H1 (cell line): ENCODE measurements at regions not wholly inside any gene's neighbourhood (a gene's known extent, or its start where the extent isn't known, plus 50 kb on each side); places are given as distances from the start of the nearest gene placed in this dataset.

Experiments used
- CTCF ChIA-PET: fragments of 300-600 bp; sonication (Branson Sonifier 250); formaldehyde crosslinking; loops from one replicate; lab custom pipeline; 2021; ENCODE audit not compliant: partially characterized antibody; lab: Charles Lee
- POLR2A ChIA-PET: fragments of 300-600 bp; sonication (Branson Sonifier 250); formaldehyde crosslinking; loops from one replicate; lab custom pipeline; 2021; ENCODE audit warnings: inconsistent platforms; ENCODE audit not compliant: partially characterized antibody; lab: Charles Lee
- DNase-seq, 2 experiments: peaks; one replicate each; pipeline versions ENCODE4 v3.0.0 to v3.0.0-alpha.2; 2010 to 2022; ENCODE audit warnings: low spot score in 2 of 2, low read depth in 1 of 2, mixed read lengths in 1 of 2
- FAIRE-seq: peaks from 2 replicates; lab custom pipeline; 2011; peaks lifted over from hg19 to GRCh38; lab: Jason Lieb, UNC
- H2AFZ ChIP-seq: 2 replicates; pipeline ENCODE4 v1.8.1; 2012; ENCODE audit warnings: low read length, inconsistent platforms
- H2AK5ac ChIP-seq: 2 replicates; pipeline ENCODE4 v1.6.1; 2013; ENCODE audit warnings: low read depth, low read length
- H2BK120ac ChIP-seq: replicated peaks from 2 replicates; pipeline ENCODE3; 2013; ENCODE audit warnings: low read depth, low read length, inconsistent platforms
- H2BK12ac ChIP-seq: 2 replicates; pipeline ENCODE4 v1.6.1; 2013; ENCODE audit warnings: low read depth, low read length
- H2BK15ac ChIP-seq: 2 replicates; pipeline ENCODE4 v1.6.1; 2013; ENCODE audit warnings: low read length
- H2BK20ac ChIP-seq: 2 replicates; pipeline ENCODE4 v1.6.1; 2013; ENCODE audit warnings: low read length
- H2BK5ac ChIP-seq: 2 replicates; pipeline ENCODE4 v1.6.1; 2013; ENCODE audit warnings: low read depth, low read length
- H3K14ac ChIP-seq: 2 replicates; pipeline ENCODE4 v1.6.1; 2013; ENCODE audit warnings: inconsistent platforms; ENCODE audit not compliant: insufficient read length
- H3K18ac ChIP-seq: 2 replicates; pipeline ENCODE4 v1.6.1; 2013; ENCODE audit warnings: low read length; ENCODE audit errors: extremely low read depth
- H3K23ac ChIP-seq: 2 replicates; pipeline ENCODE4 v1.6.1; 2013; ENCODE audit warnings: inconsistent platforms; ENCODE audit not compliant: insufficient read length
- H3K23me2 ChIP-seq: 2 replicates; pipeline ENCODE4 v1.6.1; 2013; ENCODE audit warnings: low read depth, low read length
- H3K27ac ChIP-seq: 2 replicates; pipeline ENCODE4 v1.6.1; 2011; ENCODE audit warnings: low read depth, low read length, inconsistent platforms
- H3K27me3 ChIP-seq, 4 experiments: replicated peaks in 1 of 4; 1 replicate in 1 of 4; 2 replicates in 3 of 4; pipeline versions ENCODE4 v1.6.1 to v1.8.1; 2011 to 2013; ENCODE audit warnings: low read length in 3 of 4, mild to moderate bottlenecking in 3 of 4, inconsistent platforms in 2 of 4, mixed read lengths in 2 of 4, moderate library complexity in 1 of 4; ENCODE audit not compliant: control insufficient read depth in 3 of 4, insufficient read depth in 3 of 4; ENCODE audit errors: extremely low read depth in 1 of 4
- H3K36me3 ChIP-seq, 4 experiments: 2 replicates each; pipeline versions ENCODE4 v1.6.1 to v1.8.1; 2011 to 2013; ENCODE audit warnings: mild to moderate bottlenecking in 4 of 4, low read length in 3 of 4, moderate library complexity in 2 of 4, control low read depth in 1 of 4, inconsistent platforms in 1 of 4; ENCODE audit not compliant: insufficient read depth in 4 of 4, control insufficient read depth in 2 of 4
- H3K4ac ChIP-seq: replicated peaks from 2 replicates; pipeline ENCODE3; 2013; ENCODE audit warnings: low read length, low read depth, mixed read lengths, inconsistent platforms; ENCODE audit not compliant: insufficient read length
- H3K4me1 ChIP-seq, 4 experiments: replicated peaks in 1 of 4; 1 replicate in 1 of 4; 2 replicates in 3 of 4; pipeline versions ENCODE4 v1.6.1 to v1.8.1; 2011 to 2013; ENCODE audit warnings: low read length in 3 of 4, inconsistent platforms in 2 of 4, mixed read lengths in 1 of 4; ENCODE audit not compliant: insufficient read depth in 4 of 4, control insufficient read depth in 3 of 4
- H3K4me2 ChIP-seq, 2 experiments: 2 replicates each; pipeline versions ENCODE4 v1.6.1 to v1.8.1; 2011 to 2013; ENCODE audit warnings: low read depth in 2 of 2, low read length in 2 of 2, control low read depth in 1 of 2, inconsistent platforms in 1 of 2, mild to moderate bottlenecking in 1 of 2; ENCODE audit not compliant: insufficient read depth in 1 of 2
- H3K4me3 ChIP-seq, 4 experiments: fragments of 200-600, 300-600 bp in 1 of 4; sonication (generic), shearing (Covaris generic), sonication (Bioruptor Twin) in 1 of 4; 2 replicates each; pipeline versions ENCODE4 v1.5.1 to v1.8.1; 2011 to 2016; ENCODE audit warnings: low read length in 4 of 4, low read depth in 3 of 4, control low read depth in 2 of 4, inconsistent platforms in 2 of 4, mild to moderate bottlenecking in 2 of 4, mixed read lengths in 1 of 4, moderate library complexity in 1 of 4; ENCODE audit not compliant: insufficient read depth in 2 of 4; ENCODE audit errors: extremely low read depth in 1 of 4
- H3K56ac ChIP-seq: replicated peaks from 2 replicates; pipeline ENCODE3; 2013; ENCODE audit warnings: low read depth, mild to moderate bottlenecking, mixed read lengths, low read length, inconsistent platforms; ENCODE audit not compliant: insufficient read length
- H3K79me1 ChIP-seq: 2 replicates; pipeline ENCODE4 v1.6.1; 2013; ENCODE audit warnings: low read depth, low read length, control low read depth
- H3K79me2 ChIP-seq, 2 experiments: 2 replicates each; pipeline versions ENCODE4 v1.6.1 to v1.8.1; 2012 to 2013; ENCODE audit warnings: low read length in 2 of 2, mild to moderate bottlenecking in 2 of 2, inconsistent platforms in 1 of 2; ENCODE audit not compliant: insufficient read depth in 2 of 2, control insufficient read depth in 1 of 2
- H3K9ac ChIP-seq, 4 experiments: replicated peaks in 1 of 4; 1 replicate in 1 of 4; 2 replicates in 3 of 4; pipeline versions ENCODE4 v1.6.1 to v1.8.1; 2011 to 2013; ENCODE audit warnings: low read depth in 3 of 4, low read length in 3 of 4, control low read depth in 2 of 4, mild to moderate bottlenecking in 2 of 4, moderate library complexity in 2 of 4, inconsistent platforms in 1 of 4; ENCODE audit errors: extremely low read depth in 1 of 4
- H3K9me3 ChIP-seq, 2 experiments: 2 replicates each; pipeline versions ENCODE4 v1.6.1 to v1.8.1; 2012 to 2013; ENCODE audit warnings: mild to moderate bottlenecking in 2 of 2, moderate library complexity in 2 of 2, control low read depth in 1 of 2, inconsistent platforms in 1 of 2, low read depth in 1 of 2, low read length in 1 of 2, mixed read lengths in 1 of 2; ENCODE audit not compliant: insufficient read depth in 2 of 2
- H4K20me1 ChIP-seq, 2 experiments: replicated peaks in 1 of 2; 2 replicates each; pipeline versions ENCODE3 to v1.8.1; 2011 to 2013; ENCODE audit warnings: inconsistent platforms in 2 of 2, low read length in 2 of 2, mild to moderate bottlenecking in 1 of 2; ENCODE audit not compliant: insufficient read depth in 2 of 2, control insufficient read depth in 1 of 2
- H4K5ac ChIP-seq: 2 replicates; pipeline ENCODE4 v1.6.1; 2013; ENCODE audit warnings: low read length, low read depth, mixed read lengths, inconsistent platforms; ENCODE audit not compliant: insufficient read length
- H4K8ac ChIP-seq: 2 replicates; pipeline ENCODE4 v1.8.0; 2013; ENCODE audit warnings: mild to moderate bottlenecking, moderate library complexity, low read length, inconsistent platforms; ENCODE audit not compliant: insufficient read depth; ENCODE audit errors: extremely low read depth
- H4K91ac ChIP-seq: replicated peaks from 2 replicates; pipeline ENCODE3; 2013; ENCODE audit warnings: low read length, mixed read lengths, inconsistent platforms; ENCODE audit not compliant: insufficient read length
- CHD1 ChIP-seq: IDR thresholded peaks from 2 replicates; pipeline ENCODE4 v1.6.1; 2012; ENCODE audit warnings: low read depth, low read length, improper control_type of control experiment
- GTF2F1 ChIP-seq: IDR thresholded peaks from 2 replicates; pipeline ENCODE4 v1.6.1; 2012; ENCODE audit warnings: low read depth, low read length, improper control_type of control experiment, borderline replicate concordance
- HDAC2 ChIP-seq, 2 experiments: fragments of 300-600 bp in 1 of 2; sonication (generic) in 1 of 2; IDR thresholded peaks; 2 replicates each; pipeline ENCODE4 v1.6.1; 2011 to 2012; ENCODE audit warnings: low read depth in 2 of 2, low read length in 2 of 2, mild to moderate bottlenecking in 2 of 2, moderate library complexity in 2 of 2, borderline replicate concordance in 1 of 2, inconsistent platforms in 1 of 2
- HDAC6 ChIP-seq: IDR thresholded peaks from one replicate; pipeline ENCODE4 v1.7.1; 2012; ENCODE audit warnings: low read depth, mild to moderate bottlenecking, inconsistent platforms, low read length, moderate library complexity
- JUN ChIP-seq: IDR thresholded peaks from 2 replicates; pipeline ENCODE4 v1.6.1; 2011; ENCODE audit warnings: low read depth, mild to moderate bottlenecking, improper control_type of control experiment, low read length
- PHF8 ChIP-seq: fragments of 200-600 bp; sonication (generic); conservative IDR thresholded peaks from 2 replicates; pipeline ENCODE4 v1.7.1; 2012; ENCODE audit warnings: low read depth, mild to moderate bottlenecking, inconsistent platforms, low read length, moderate library complexity
- POLR2AphosphoS5 ChIP-seq: IDR thresholded peaks from 2 replicates; pipeline ENCODE4 v1.6.1; 2011; ENCODE audit warnings: low read depth, low read length
- SP2 ChIP-seq: IDR thresholded peaks from 2 replicates; pipeline ENCODE4 v1.6.1; 2012; ENCODE audit warnings: mild to moderate bottlenecking, low read length, inconsistent platforms
- TAF7 ChIP-seq: optimal IDR thresholded peaks from 2 replicates; pipeline ENCODE3; 2011; ENCODE audit warnings: low read depth, mild to moderate bottlenecking, inconsistent platforms, low read length, moderate library complexity, borderline replicate concordance
- TBP ChIP-seq: IDR thresholded peaks from 2 replicates; pipeline ENCODE4 v1.6.1; 2011; ENCODE audit warnings: low read depth, low read length, improper control_type of control experiment
- WGBS, 2 experiments: shearing (Covaris generic) in 1 of 2; methylation state at CpG; one replicate each; pipeline versions ENCODE4 v1.1.6 to v1.1.7; 2013 to 2015; ENCODE audit warnings: low lambda C conversion rate in 2 of 2, mixed read lengths in 2 of 2, inconsistent platforms in 1 of 2, low coverage in 1 of 2, missing lambda C conversion rate in 1 of 2; ENCODE audit not compliant: insufficient replicate concordance in 2 of 2, insufficient coverage in 1 of 2, insufficient read length in 1 of 2; ENCODE audit errors: extremely low coverage in 1 of 2, missing lambda C conversion rate in 1 of 2; 5-methylcytosine and 5-hydroxymethylcytosine counted together
- TF ChIP-seq, protein P1 (sequence below): IDR thresholded peaks from 2 replicates; pipeline ENCODE4 v1.6.1; 2012; ENCODE audit warnings: low read length, inconsistent platforms
- TF ChIP-seq, protein P2 (sequence below): IDR thresholded peaks from 2 replicates; pipeline ENCODE4 v1.6.1; 2012; ENCODE audit warnings: inconsistent platforms

GRCh38 chr10:128751284-128751683, 625.1 kb upstream of the MKI67 start:
- Histone ChIP-seq H3K27ac (no peak overlapping the region), H2BK12ac (no peak overlapping the region), H3K4me1 (no peaks in the 10 kb centered on the region), H4K8ac (no peak overlapping the region), H2BK5ac (no peak overlapping the region), H3K23me2 (no peaks in the 10 kb centered on the region), H3K56ac (no peak overlapping the region), H3K18ac (no peak overlapping the region), H2AK5ac (no peak overlapping the region), H4K20me1 (no peaks in the 10 kb centered on the region), H3K79me2 (no peaks in the 10 kb centered on the region), H3K27me3 (no peaks in the 10 kb centered on the region), H3K4ac (no peak overlapping the region), H2BK15ac (no peak overlapping the region), H4K5ac (no peak overlapping the region), H3K4me3 (no peak overlapping the region), H4K91ac (no peak overlapping the region), H3K14ac (no peak overlapping the region), H2BK20ac (no peak overlapping the region), H3K4me2 (no peak overlapping the region), H2AFZ (no peak overlapping the region), H3K23ac (no peak overlapping the region), H3K79me1 (no peaks in the 10 kb centered on the region), H2BK120ac (no peak overlapping the region), H3K36me3 (no peaks in the 10 kb centered on the region), H3K9ac (no peak overlapping the region), H3K9me3 (0 out of 4 replicates have a peak, but pooled peaks cover 3 to 10% of the 10 kb centered on the region in 2 experiments)
- FAIRE-seq: no peak
- no peak for DNase-seq
- TF ChIP-seq, protein P1, sequence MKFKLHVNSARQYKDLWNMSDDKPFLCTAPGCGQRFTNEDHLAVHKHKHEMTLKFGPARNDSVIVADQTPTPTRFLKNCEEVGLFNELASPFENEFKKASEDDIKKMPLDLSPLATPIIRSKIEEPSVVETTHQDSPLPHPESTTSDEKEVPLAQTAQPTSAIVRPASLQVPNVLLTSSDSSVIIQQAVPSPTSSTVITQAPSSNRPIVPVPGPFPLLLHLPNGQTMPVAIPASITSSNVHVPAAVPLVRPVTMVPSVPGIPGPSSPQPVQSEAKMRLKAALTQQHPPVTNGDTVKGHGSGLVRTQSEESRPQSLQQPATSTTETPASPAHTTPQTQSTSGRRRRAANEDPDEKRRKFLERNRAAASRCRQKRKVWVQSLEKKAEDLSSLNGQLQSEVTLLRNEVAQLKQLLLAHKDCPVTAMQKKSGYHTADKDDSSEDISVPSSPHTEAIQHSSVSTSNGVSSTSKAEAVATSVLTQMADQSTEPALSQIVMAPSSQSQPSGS: no peak
- no peak for TF ChIP-seq HDAC2 (IDR thresholded peaks at IDR 0.05; ENCODE audit: borderline replicate concordance in 1 of 2, low read depth in 2 of 2, low read length in 2 of 2)
- no peak for TF ChIP-seq TBP
- no peak for TF ChIP-seq HDAC6
- TF ChIP-seq PHF8: no peak
- TF ChIP-seq, protein P2, sequence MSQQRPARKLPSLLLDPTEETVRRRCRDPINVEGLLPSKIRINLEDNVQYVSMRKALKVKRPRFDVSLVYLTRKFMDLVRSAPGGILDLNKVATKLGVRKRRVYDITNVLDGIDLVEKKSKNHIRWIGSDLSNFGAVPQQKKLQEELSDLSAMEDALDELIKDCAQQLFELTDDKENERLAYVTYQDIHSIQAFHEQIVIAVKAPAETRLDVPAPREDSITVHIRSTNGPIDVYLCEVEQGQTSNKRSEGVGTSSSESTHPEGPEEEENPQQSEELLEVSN: no peak
- no peak for TF ChIP-seq POLR2AphosphoS5
- TF ChIP-seq GTF2F1: no peak
- no peak for TF ChIP-seq CHD1
- TF ChIP-seq TAF7: no peak
- TF ChIP-seq SP2: no peak
- TF ChIP-seq JUN: no peak
- ChIA-PET POLR2A (no interaction called here), CTCF (interaction anchor here (0.8 to 1.1 kb wide), 2 partner anchors 11 to 18 kb away, joined by 3 read pairs; no protein-coding TSS in a partner anchor)
- WGBS, 2 experiments: 87% methylated on average over 7 of the region's 7 CpGs; no CpG with 5 or more reads in 1 of the 2 experiments
